GM12873 (cell line): ENCODE measurements at regions not wholly inside any gene's neighbourhood (a gene's known extent, or its start where the extent isn't known, plus 50 kb on each side); places are given as distances from the start of the nearest gene placed in this dataset.
A peak's percentile ranks its signal among the peaks of the same experiment; 100 is the strongest.

Source experiments
- CTCF ChIP-seq: IDR thresholded peaks from 2 replicates; pipeline ENCODE4 v1.5.1; 2012; ENCODE audit warnings: low read depth, mild to moderate bottlenecking, moderate library complexity, low read length, control low read depth; ENCODE audit not compliant: insufficient read depth; ENCODE audit errors: missing control alignments

GRCh38 chr3:21020681-21021080 lies 730.3 kb downstream of the ZNF385D start:
- no peak for TF ChIP-seq CTCF

DNA sequence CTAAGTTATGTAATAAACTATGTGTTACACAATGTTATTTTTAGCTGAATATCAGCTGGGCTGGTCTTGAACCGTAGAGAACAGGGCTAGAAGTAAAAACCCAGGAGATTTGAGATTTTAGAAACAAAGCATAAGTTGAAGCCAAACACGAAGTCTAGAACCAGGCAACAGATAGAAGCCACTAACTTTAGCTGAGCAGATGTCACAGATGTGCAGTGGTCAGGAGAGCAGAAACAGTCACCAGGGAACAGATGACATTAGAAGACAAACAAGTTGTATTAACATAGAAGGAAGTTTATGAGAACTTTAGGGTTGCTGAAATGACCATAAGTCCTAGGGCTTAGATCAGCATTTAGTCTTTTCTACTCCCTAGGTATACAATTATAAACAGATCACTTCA lies 731.0 kb downstream of the ZNF385D start:
- TF ChIP-seq CTCF = no peak

DNA sequence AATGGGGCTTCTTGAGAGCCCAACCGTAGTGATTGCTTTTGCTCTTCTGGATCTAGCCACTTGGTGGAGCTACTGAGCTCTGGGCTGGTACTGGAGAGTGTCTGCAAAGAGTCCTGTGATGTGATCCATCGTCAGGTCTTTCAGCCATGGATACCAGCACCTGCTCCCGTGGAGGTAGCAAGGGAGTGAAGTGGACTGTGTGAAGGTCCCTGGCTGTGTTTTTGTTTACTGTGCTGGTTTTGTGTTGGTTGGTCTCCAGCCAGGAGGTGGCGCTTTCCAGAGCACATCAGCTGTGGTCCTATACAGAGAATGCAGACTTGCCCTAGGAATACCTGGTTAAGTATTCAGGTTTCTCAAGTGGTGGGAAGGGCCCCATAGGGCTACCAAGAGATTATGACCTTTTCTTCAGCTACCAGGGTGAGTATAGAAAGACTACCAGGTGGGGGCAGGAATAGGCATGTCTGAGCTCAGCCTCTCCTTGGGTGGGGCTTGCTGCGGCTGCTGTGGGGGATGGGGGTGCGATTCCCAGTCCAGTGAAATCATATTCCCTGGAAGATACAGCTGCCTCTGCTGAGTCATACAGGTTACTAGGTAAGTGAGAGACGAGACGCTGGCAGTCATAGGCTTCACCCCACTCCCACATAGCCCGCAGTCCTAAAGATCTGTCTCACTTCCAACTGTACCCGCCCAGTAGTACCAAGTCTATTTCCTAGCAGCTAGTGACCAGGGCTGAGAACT lies 733.7 kb downstream of the ZNF385D start:
- TF ChIP-seq CTCF = peak; percentile 59

DNA sequence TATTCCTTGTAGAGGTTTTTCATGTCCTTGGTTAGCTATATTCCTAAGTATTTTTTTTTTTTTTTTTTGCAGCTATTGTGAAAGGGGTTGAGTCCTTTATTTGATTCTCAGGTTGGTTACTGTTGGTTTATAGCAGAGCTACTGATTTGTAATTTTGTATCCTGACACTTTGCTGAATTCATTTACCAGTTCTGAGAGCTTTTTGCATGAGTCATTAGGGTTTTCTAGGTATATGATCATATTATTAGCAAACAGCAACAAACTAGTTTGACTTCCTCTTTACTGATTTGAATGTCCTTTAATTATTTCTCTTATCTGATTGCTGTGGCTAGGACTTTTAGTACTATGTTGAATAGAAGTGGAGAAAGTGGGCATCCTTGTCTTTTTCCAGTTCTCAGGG lies 737.4 kb downstream of the ZNF385D start:
- no peak for TF ChIP-seq CTCF

GRCh38 chr3:20999661-21000060 lies 751.3 kb downstream of the ZNF385D start:
- no peak for TF ChIP-seq CTCF

GRCh38 chr3:20997183-20997582 lies 753.8 kb downstream of the ZNF385D start:
- no peak for TF ChIP-seq CTCF

- TF ChIP-seq CTCF = no peak
Measured at GRCh38 chr3:20990896-20991295, 760.1 kb downstream of the ZNF385D start.
